Suprapubic skin (tissue), 4 donors: ENCODE measurements at regions not wholly inside any gene's neighbourhood (a gene's known extent, or its start where the extent isn't known, plus 50 kb on each side); places are given as distances from the start of the nearest gene placed in this dataset.

Experiments
- DNase-seq, 2 donors: peaks; one replicate each; pipeline ENCODE4 v3.0.0-alpha.2; 2019; ENCODE audit warnings: low spot score in 2 of 2
- H3K27ac ChIP-seq: fragments of 200-600 bp; sonication (generic); one replicate; pipeline ENCODE4 v1.5.1; 2019
- H3K27me3 ChIP-seq: fragments of 200-600 bp; sonication (generic); one replicate; pipeline ENCODE4 v1.5.1; 2019
- H3K36me3 ChIP-seq: fragments of 200-600 bp; sonication (generic); one replicate; pipeline ENCODE4 v1.5.1; 2019
- H3K4me1 ChIP-seq: fragments of 200-600 bp; sonication (generic); one replicate; pipeline ENCODE4 v1.5.1; 2019
- H3K4me3 ChIP-seq: fragments of 200-600 bp; sonication (generic); one replicate; pipeline ENCODE4 v1.5.1; 2019; ENCODE audit warnings: mild to moderate bottlenecking
- H3K9me3 ChIP-seq: fragments of 200-600 bp; sonication (generic); one replicate; pipeline ENCODE4 v1.5.1; 2019
- EP300 ChIP-seq: sonication (generic); formaldehyde crosslinking; IDR thresholded peaks from one replicate; pipeline ENCODE4 v1.6.1; 2017; ENCODE audit warnings: antibody characterized with exemption
- POLR2A ChIP-seq, 2 donors: fragments of 450-650 bp; IDR thresholded peaks; one replicate each; pipeline ENCODE4 v1.6.1; 2017; ENCODE audit warnings: antibody characterized with exemption in 2 of 2, mild to moderate bottlenecking in 2 of 2, moderate library complexity in 2 of 2
- POLR2AphosphoS5 ChIP-seq, 3 donors: sonication (generic); formaldehyde crosslinking; IDR thresholded peaks; one replicate each; pipeline ENCODE4 v1.6.1; 2017; ENCODE audit warnings: antibody characterized with exemption in 3 of 3
- WGBS: methylation state at CpG from one replicate; pipeline ENCODE4 v1.1.5; 2018; 5-methylcytosine and 5-hydroxymethylcytosine counted together
- TF ChIP-seq, protein P1 (sequence below), 2 donors: fragments of 200-600 bp in 1 of 2; fragments of 450-650 bp in 1 of 2; sonication (generic) in 1 of 2; IDR thresholded peaks; one replicate each; pipeline ENCODE4 v1.5.1; 2016 to 2019; ENCODE audit warnings: antibody characterized with exemption in 2 of 2, mild to moderate bottlenecking in 1 of 2, moderate library complexity in 1 of 2

DNA sequence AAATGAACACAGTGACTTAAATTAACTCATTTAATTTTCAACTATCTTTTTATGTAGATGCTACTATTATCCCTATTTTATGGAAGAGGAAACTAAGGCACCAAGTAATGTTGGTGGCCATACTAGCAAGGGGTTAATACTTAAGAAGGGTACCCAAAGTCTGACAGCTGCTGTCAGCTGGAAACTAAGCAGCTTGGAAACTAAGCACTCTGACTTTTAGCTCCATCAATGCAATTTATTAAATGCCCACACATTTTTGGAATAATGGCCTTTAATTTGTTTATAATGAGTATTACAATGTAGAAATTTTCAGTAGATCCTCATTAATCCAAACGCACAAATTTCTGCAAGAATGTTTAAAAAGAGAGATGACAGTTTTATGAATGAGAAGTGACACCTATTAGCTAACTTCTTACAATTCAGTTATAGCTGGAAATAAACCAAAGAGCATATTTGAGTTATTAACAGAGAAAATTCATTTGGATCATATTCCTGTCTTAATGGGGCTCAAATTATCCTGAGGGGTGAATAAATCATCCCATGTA is 483.1 kb upstream of the MBL2 start:
- Histone ChIP-seq H3K4me3 (no peak overlapping the region), H3K4me1 (no peaks in the 10 kb centered on the region), H3K36me3 (no peaks in the 10 kb centered on the region), H3K9me3 (no peaks in the 10 kb centered on the region), H3K27ac (no peak overlapping the region), H3K27me3 (no peaks in the 10 kb centered on the region)
- TF ChIP-seq EP300, result no peak
- TF ChIP-seq, protein P1, sequence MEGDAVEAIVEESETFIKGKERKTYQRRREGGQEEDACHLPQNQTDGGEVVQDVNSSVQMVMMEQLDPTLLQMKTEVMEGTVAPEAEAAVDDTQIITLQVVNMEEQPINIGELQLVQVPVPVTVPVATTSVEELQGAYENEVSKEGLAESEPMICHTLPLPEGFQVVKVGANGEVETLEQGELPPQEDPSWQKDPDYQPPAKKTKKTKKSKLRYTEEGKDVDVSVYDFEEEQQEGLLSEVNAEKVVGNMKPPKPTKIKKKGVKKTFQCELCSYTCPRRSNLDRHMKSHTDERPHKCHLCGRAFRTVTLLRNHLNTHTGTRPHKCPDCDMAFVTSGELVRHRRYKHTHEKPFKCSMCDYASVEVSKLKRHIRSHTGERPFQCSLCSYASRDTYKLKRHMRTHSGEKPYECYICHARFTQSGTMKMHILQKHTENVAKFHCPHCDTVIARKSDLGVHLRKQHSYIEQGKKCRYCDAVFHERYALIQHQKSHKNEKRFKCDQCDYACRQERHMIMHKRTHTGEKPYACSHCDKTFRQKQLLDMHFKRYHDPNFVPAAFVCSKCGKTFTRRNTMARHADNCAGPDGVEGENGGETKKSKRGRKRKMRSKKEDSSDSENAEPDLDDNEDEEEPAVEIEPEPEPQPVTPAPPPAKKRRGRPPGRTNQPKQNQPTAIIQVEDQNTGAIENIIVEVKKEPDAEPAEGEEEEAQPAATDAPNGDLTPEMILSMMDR (IDR thresholded peaks at IDR 0.05), result no peak
- TF ChIP-seq POLR2A (IDR thresholded peaks at IDR 0.05), result no peak
- no peak for TF ChIP-seq POLR2AphosphoS5 (IDR thresholded peaks at IDR 0.05)
- WGBS, result 48% methylated on average over 1 of the region's 1 CpG
- no peak for DNase-seq

GRCh38 chr10:53253221-53253620 is 480.6 kb upstream of the MBL2 start:
- 57% methylated on average over 3 of the region's 3 CpGs for WGBS
- H3K27me3 ChIP-seq, result no peaks in the 10 kb centered on the region
- no peak overlapping the region for H3K4me3 ChIP-seq

GRCh38 chr10:53239873-53240272 is 467.3 kb upstream of the MBL2 start:
- H3K27ac ChIP-seq, result no peak overlapping the region
- TF ChIP-seq POLR2AphosphoS5 (IDR thresholded peaks at IDR 0.05), result no peak
- no peak for TF ChIP-seq EP300
- TF ChIP-seq, protein P1 (IDR thresholded peaks at IDR 0.05), result no peak
- TF ChIP-seq POLR2A (IDR thresholded peaks at IDR 0.05), result no peak
- WGBS, result 80% methylated on average over 4 of the region's 4 CpGs
- H3K27me3 ChIP-seq, result no peaks in the 10 kb centered on the region
- no peaks in the 10 kb centered on the region for H3K4me1 ChIP-seq
- no peak for DNase-seq
- H3K4me3 ChIP-seq, result no peak overlapping the region
- no peaks in the 10 kb centered on the region for H3K36me3 ChIP-seq
- H3K9me3 ChIP-seq, result no peaks in the 10 kb centered on the region

More at GRCh38 chr10:53253221-53253620, 480.6 kb upstream of the MBL2 start:
- Histone ChIP-seq H3K4me1 (no peaks in the 10 kb centered on the region), H3K36me3 (no peaks in the 10 kb centered on the region), H3K9me3 (no peaks in the 10 kb centered on the region), H3K27ac (no peak overlapping the region)
- TF ChIP-seq EP300 (no peak), POLR2AphosphoS5 (IDR thresholded peaks at IDR 0.05) (no peak), POLR2A (IDR thresholded peaks at IDR 0.05) (no peak)
- TF ChIP-seq, protein P1 (IDR thresholded peaks at IDR 0.05), result no peak
- no peak for DNase-seq

- Histone ChIP-seq H3K9me3 (no peaks in the 10 kb centered on the region), H3K4me1 (no peaks in the 10 kb centered on the region), H3K27ac (no peak overlapping the region), H3K36me3 (no peaks in the 10 kb centered on the region), H3K27me3 (no peaks in the 10 kb centered on the region), H3K4me3 (no peak overlapping the region)
- 97% methylated on average over 1 of the region's 1 CpG for WGBS
- DNase-seq, result no peak
- TF ChIP-seq POLR2AphosphoS5 (IDR thresholded peaks at IDR 0.05) (no peak), EP300 (no peak), POLR2A (IDR thresholded peaks at IDR 0.05) (no peak)
- TF ChIP-seq, protein P1 (IDR thresholded peaks at IDR 0.05), result no peak
Observed at GRCh38 chr10:53236941-53237340, 464.4 kb upstream of the MBL2 start.

DNA sequence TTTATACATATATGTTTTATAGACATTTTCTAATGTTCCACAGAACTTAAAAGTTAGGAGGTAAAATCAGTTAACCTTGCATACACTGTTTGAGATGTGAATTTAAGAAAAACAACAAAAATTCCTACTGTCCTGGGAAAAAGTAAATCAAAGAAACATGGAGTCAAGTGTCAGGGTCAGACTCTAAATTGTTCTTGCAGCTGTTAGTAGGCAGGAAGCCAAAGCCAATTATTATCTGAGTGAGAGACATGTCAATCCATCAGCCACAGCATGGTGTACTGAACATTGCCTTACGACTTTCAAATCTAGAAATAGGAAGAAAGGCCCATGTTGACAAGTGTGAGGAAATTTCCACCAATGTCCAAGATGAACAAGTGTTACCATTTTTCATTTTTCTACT is 461.2 kb upstream of the MBL2 start:
- H3K4me1 ChIP-seq, result no peaks in the 10 kb centered on the region
- 45% methylated on average over 1 of the region's 1 CpG for WGBS
- H3K27me3 ChIP-seq, result no peaks in the 10 kb centered on the region
- DNase-seq, result no peak
- no peak overlapping the region for H3K27ac ChIP-seq
- H3K36me3 ChIP-seq, result no peaks in the 10 kb centered on the region
- no peak overlapping the region for H3K4me3 ChIP-seq
- no peak for TF ChIP-seq EP300
- TF ChIP-seq POLR2A (IDR thresholded peaks at IDR 0.05), result no peak
- no peak for TF ChIP-seq POLR2AphosphoS5 (IDR thresholded peaks at IDR 0.05)
- TF ChIP-seq, protein P1 (IDR thresholded peaks at IDR 0.05), result no peak
- no peaks in the 10 kb centered on the region for H3K9me3 ChIP-seq
